ENCODE measurements at regions not wholly inside any gene's neighbourhood (a gene's known extent, or its start where the extent isn't known, plus 50 kb on each side); places are given as distances from the start of the nearest gene placed in this dataset.

DNA sequence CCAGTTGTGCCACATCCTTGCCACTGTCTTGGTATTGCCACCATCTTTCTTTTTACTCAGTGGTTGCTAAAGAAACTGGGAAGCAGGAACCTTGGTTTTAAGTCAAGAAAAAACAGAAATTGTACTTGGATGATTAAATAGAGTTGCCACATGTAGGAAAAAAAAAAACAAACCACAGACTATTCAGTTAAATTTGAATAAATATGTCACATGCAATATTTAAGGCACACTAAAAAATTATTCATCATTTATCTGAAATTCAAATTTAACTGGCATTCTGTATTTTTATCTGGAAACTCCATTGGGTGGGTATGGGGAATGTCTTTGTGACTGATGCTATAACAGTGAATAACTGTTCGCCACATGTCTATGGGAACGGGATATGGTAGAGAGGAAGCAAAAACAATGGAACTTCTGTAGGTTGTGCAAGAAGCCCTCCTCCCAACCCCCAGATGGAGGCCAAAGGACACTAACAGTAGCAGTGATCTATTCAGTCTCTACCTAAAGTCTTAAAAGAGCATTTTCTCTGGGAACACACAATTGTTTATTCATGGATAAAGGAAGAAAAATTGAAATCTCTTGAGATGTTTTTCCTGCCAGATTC, 57.0 kb upstream of the PLAC8 start:
- no peak for DNase-seq

GRCh38 chr4:83170952-83171399, 56.4 kb upstream of the PLAC8 start:
- no peak for DNase-seq
